ENCODE measurements at regions not wholly inside any gene's neighbourhood (a gene's known extent, or its start where the extent isn't known, plus 50 kb on each side); places are given as distances from the start of the nearest gene placed in this dataset.
"Not testable (repeated sequence)": the region's sequence is repeated elsewhere in the genome, so short reads cannot be mapped to it uniquely, and the experiment has no call there.

GRCh38 chr17:12195418-12195817 is 174.7 kb downstream of the MAP2K4 start:
- Histone ChIP-seq H3K27me3 (no peaks in the 10 kb centered on the region), H3K27ac (no peak overlapping the region), H3K36me3 (replicated peaks in 1 of 2; ENCODE audit: insufficient read depth in 1 of 2, low read depth in 2 of 2) (no peaks in the 10 kb centered on the region), H3K4me3 (no peak overlapping the region), H3K9me3 (no peaks in the 10 kb centered on the region), H3K4me1 (no peaks in the 10 kb centered on the region)
- TF ChIP-seq POLR2A (IDR thresholded peaks at IDR 0.05), result no peak
- no peak for TF ChIP-seq CTCF (IDR thresholded peaks at IDR 0.05)
- ATAC-seq, result no peak
- intact Hi-C loops (cut with DNase I), result no loop called here
- DNase-seq, result no peak
- WGBS, 2 donors, result 62 to 72% methylated on average over 4 of the region's 4 CpGs

DNA sequence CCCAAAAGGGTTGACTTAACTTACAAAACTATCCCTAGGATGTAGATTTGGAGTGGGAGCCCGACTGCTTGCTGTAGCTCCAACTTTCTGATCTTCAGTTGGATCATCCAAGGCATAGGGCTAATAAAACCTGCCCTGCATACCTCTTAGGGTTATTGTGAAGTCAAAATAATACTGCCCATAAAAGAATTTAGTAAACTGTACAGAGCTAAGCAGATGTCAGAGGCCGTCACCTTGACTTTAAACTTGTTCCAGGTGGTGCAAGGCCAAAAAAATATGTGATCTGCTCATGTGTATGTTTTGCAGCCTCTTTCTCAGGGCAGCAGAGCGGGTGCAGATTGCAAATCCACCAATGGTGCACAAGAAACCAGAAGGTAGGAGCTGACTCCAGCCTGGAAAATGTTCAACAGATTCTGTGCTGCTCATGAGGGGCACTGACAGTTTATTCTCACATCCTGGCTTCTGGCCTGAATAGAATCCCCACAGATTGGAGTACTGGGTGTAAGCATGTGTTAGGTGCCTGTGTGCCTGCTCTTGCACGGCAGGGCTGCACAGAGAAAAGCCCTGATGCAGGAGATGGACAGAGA is 180.7 kb downstream of the MAP2K4 start:
- H3K36me3 ChIP-seq (replicated peaks in 1 of 2; ENCODE audit: insufficient read depth in 1 of 2, low read depth in 2 of 2), result no peaks in the 10 kb centered on the region
- no peak overlapping the region for H3K27ac ChIP-seq
- 59 to 66% methylated on average over 4 of the region's 4 CpGs for WGBS, 2 donors
- intact Hi-C loops (cut with DNase I), result no loop called here
- H3K4me3 ChIP-seq, result no peak overlapping the region
- no peaks in the 10 kb centered on the region for H3K4me1 ChIP-seq
- H3K9me3 ChIP-seq, result no peaks in the 10 kb centered on the region
- no peak for DNase-seq
- no peaks in the 10 kb centered on the region for H3K27me3 ChIP-seq
- TF ChIP-seq CTCF (IDR thresholded peaks at IDR 0.05) (no peak), POLR2A (IDR thresholded peaks at IDR 0.05) (no peak)
- ATAC-seq, result no peak

DNA sequence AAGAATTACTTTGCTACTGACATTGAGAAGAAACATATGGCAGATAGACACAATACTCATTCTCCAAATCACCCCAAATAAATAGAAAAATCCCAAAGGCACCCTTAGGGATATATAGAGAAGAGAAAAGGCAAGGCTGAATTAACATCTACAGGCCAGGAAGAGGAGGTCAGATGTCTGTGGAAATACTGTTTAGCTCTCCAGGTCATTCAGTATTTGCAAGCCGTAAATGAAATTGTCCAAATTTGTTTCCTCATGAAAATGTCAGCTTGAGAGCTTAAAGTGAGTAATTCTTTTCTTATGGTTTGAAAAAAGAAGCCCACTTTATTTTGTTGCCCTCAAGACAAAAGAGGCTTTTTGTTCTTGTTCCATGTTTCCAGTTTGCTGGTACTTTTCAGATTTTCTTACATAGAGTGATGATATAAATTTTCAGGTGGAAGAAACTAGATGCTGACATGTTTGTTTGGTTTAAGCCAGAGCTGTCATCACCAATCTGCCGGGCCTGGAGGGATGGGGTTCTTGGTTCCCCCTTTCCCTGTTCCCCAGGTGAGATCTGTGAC is 189.0 kb downstream of the MAP2K4 start:
- Histone ChIP-seq H3K4me3 (no peak overlapping the region), H3K4me1 (no peaks in the 10 kb centered on the region), H3K27ac (no peak overlapping the region), H3K9me3 (no peaks in the 10 kb centered on the region), H3K27me3 (no peaks in the 10 kb centered on the region), H3K36me3 (replicated peaks in 1 of 2; ENCODE audit: insufficient read depth in 1 of 2, low read depth in 2 of 2) (no peaks in the 10 kb centered on the region)
- intact Hi-C loops (cut with DNase I), result no loop called here
- WGBS, 2 donors, result 47 to 51% methylated on average over 2 of the region's 2 CpGs
- no peak for DNase-seq
- no peak for ATAC-seq
- TF ChIP-seq POLR2A (IDR thresholded peaks at IDR 0.05), result no peak
- no peak for TF ChIP-seq CTCF (IDR thresholded peaks at IDR 0.05)

GRCh38 chr17:12220714-12221439 is 200.2 kb downstream of the MAP2K4 start:
- ATAC-seq; H3K27ac ChIP-seq; H3K27me3 ChIP-seq; H3K36me3 ChIP-seq (replicated peaks in 1 of 2; ENCODE audit: insufficient read depth in 1 of 2, low read depth in 2 of 2); H3K9me3 ChIP-seq; H3K4me1 ChIP-seq; intact Hi-C loops (cut with DNase I); H3K4me3 ChIP-seq; DNase-seq: not testable (repeated sequence)
- WGBS, 2 donors, result 88 to 94% methylated on average over 5 to 29 of the region's 59 CpGs

DNA sequence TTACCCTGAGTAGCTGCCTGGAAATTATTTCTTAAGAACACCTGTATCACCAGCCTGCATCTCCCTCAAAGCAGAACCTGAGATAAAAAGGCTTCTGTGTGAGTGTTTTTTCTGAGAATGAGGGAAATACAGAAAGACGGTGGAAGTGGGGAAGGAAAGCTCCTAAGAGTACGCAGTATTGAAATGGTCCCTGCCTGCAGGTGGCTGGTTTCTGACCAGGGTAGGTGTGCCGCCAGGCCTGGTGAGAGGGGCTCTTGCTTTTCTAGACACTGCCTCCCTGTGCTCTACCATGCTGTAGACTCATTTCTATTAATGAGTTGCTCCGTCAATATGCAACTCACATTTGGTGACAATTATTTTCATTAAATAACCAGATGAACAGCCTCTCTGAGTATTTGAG is 201.7 kb downstream of the MAP2K4 start:
- no peak overlapping the region for H3K4me3 ChIP-seq
- no peaks in the 10 kb centered on the region for H3K9me3 ChIP-seq
- intact Hi-C loops (cut with DNase I), result no loop called here
- H3K4me1 ChIP-seq, result no peaks in the 10 kb centered on the region
- no peak overlapping the region for H3K27ac ChIP-seq
- DNase-seq (no peak), ATAC-seq (no peak)
- H3K36me3 ChIP-seq (replicated peaks in 1 of 2; ENCODE audit: insufficient read depth in 1 of 2, low read depth in 2 of 2), result no peaks in the 10 kb centered on the region
- WGBS, 2 donors, result 74 to 82% methylated on average over 4 of the region's 4 CpGs
- no peaks in the 10 kb centered on the region for H3K27me3 ChIP-seq
- TF ChIP-seq POLR2A (IDR thresholded peaks at IDR 0.05), result no peak
- no peak for TF ChIP-seq CTCF (IDR thresholded peaks at IDR 0.05)

Measured in body of pancreas (tissue), 4 donors.